Nephron (organoid): ENCODE measurements at regions not wholly inside any gene's neighbourhood (a gene's known extent, or its start where the extent isn't known, plus 50 kb on each side); places are given as distances from the start of the nearest gene placed in this dataset.
"Not testable (repeated sequence)": the region's sequence is repeated elsewhere in the genome, so short reads cannot be mapped to it uniquely, and the experiment has no call there.

Experiments
- H3K27ac Mint-ChIP-seq, 3 experiments: 2 replicates each; pipeline ENCODE4 v1.8.0; 2020; ENCODE audit warnings: mixed read lengths in 3 of 3, mild to moderate bottlenecking in 2 of 3, moderate library complexity in 1 of 3
- H3K27me3 Mint-ChIP-seq: 2 replicates; pipeline ENCODE4 v1.8.0; 2021; ENCODE audit warnings: low read depth, mild to moderate bottlenecking, moderate library complexity, mixed read lengths
- H3K36me3 Mint-ChIP-seq: 2 replicates; pipeline ENCODE4 v1.8.0; 2020; ENCODE audit warnings: low read depth, mixed read lengths
- H3K4me1 Mint-ChIP-seq: 2 replicates; pipeline ENCODE4 v1.8.0; 2020; ENCODE audit warnings: mixed read lengths
- H3K4me3 Mint-ChIP-seq, 3 experiments: 2 replicates each; pipeline ENCODE4 v1.8.0; 2020; ENCODE audit warnings: mild to moderate bottlenecking in 3 of 3, mixed read lengths in 3 of 3, moderate library complexity in 2 of 3
- H3K9me3 Mint-ChIP-seq: 2 replicates; pipeline ENCODE4 v1.8.0; 2020; ENCODE audit warnings: mixed read lengths
- TF ChIP-seq, protein P1 (sequence below), 3 experiments: fragments of 200-600 bp; sonication (generic); IDR thresholded peaks; one replicate each; pipeline ENCODE4 v1.5.0; 2021; ENCODE audit warnings: antibody characterized with exemption in 3 of 3; ENCODE audit not compliant: unreplicated experiment in 3 of 3

DNA sequence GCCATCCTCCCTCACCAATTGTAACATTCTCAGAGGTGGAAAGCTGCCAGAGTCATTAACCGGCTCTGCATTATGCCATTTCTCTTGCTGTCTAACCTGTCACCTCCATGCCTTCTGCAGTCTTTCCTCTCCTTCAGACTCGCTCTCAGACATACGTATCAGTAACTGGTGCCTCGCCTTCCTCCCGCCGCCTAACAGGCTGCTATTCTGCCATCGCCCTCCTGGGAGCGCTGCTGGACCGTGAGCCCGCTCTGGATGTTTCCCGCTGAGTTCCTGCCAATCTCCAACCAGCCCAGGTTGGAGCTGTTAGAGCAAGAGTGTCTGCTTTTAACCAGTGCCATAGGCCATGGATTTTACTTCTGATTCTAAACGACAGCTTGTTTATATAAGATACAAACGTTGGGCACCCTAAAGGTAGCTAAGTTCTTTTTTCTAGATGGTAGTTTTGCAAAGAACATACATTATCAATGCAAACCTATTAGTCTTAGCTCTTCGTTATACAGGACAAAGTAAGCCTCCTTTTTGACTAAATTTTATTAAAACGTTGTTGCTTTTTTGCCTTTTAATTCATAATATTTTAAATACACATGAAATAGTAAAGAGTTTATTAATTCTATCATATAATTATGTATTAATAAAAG is 59.5 kb upstream of the NEIL3 start:
- H3K4me3 Mint-ChIP-seq: no peak overlapping the region
- H3K27ac Mint-ChIP-seq: no peak overlapping the region
- TF ChIP-seq, protein P1, sequence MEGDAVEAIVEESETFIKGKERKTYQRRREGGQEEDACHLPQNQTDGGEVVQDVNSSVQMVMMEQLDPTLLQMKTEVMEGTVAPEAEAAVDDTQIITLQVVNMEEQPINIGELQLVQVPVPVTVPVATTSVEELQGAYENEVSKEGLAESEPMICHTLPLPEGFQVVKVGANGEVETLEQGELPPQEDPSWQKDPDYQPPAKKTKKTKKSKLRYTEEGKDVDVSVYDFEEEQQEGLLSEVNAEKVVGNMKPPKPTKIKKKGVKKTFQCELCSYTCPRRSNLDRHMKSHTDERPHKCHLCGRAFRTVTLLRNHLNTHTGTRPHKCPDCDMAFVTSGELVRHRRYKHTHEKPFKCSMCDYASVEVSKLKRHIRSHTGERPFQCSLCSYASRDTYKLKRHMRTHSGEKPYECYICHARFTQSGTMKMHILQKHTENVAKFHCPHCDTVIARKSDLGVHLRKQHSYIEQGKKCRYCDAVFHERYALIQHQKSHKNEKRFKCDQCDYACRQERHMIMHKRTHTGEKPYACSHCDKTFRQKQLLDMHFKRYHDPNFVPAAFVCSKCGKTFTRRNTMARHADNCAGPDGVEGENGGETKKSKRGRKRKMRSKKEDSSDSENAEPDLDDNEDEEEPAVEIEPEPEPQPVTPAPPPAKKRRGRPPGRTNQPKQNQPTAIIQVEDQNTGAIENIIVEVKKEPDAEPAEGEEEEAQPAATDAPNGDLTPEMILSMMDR (IDR thresholded peaks at IDR 0.05; ENCODE audit: unreplicated experiment in 3 of 3): peak; percentile 88 to 94 (median 93)
- no peaks in the 10 kb centered on the region for H3K9me3 Mint-ChIP-seq
- peaks cover 6% of the 10 kb centered on the region for H3K27me3 Mint-ChIP-seq
- H3K4me1 Mint-ChIP-seq: no peaks in the 10 kb centered on the region
- no peaks in the 10 kb centered on the region for H3K36me3 Mint-ChIP-seq

DNA sequence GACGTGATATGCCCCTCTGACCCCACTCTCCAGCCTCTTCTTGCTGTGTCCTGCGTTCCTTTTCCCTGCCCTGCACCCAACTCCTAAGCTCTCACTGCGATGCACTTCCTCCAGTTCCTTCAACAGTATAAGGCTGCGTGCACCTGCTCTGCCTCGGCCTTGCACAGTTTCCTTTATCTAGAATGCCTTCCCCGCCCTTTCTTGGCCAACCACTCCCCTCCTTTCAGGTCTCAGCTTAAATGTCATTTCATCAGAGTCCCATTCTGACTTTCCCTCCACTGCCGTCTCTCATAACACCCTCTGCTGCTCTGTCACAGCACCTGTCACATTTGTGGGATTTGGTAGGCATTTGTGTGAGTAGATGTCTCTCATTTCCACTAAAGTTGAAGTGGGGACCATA is 58.4 kb upstream of the NEIL3 start:
- H3K4me1 Mint-ChIP-seq: no peaks in the 10 kb centered on the region
- peaks cover 6% of the 10 kb centered on the region for H3K27me3 Mint-ChIP-seq
- no peaks in the 10 kb centered on the region for H3K9me3 Mint-ChIP-seq
- TF ChIP-seq, protein P1 (IDR thresholded peaks at IDR 0.05; ENCODE audit: unreplicated experiment in 3 of 3): no peak
- H3K4me3 Mint-ChIP-seq: no peak overlapping the region
- no peaks in the 10 kb centered on the region for H3K36me3 Mint-ChIP-seq
- no peak overlapping the region for H3K27ac Mint-ChIP-seq

DNA sequence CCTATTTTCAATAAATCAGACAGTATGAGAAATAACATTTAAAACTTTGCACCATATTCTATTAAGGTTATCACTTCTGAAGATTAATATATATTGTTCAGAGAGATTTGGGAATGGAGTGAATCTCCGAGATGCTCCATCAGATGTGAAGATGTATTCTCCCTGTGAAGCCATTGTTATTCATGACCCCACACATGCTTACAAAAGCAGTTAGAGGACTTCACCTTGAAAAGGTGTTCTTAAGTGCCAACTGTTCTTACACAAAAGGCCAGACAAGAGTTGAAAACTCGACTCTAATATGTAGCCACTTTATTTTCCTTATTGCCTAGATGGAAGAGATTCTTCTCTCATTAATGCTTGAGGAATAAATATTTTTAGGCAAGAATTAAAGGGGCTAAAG is 54.3 kb upstream of the NEIL3 start:
- TF ChIP-seq, protein P1 (IDR thresholded peaks at IDR 0.05; ENCODE audit: unreplicated experiment in 3 of 3): no peak
- H3K4me1 Mint-ChIP-seq: no peaks in the 10 kb centered on the region
- no peak overlapping the region for H3K4me3 Mint-ChIP-seq
- no peaks in the 10 kb centered on the region for H3K36me3 Mint-ChIP-seq
- H3K27ac Mint-ChIP-seq: no peak overlapping the region
- H3K9me3 Mint-ChIP-seq: no peaks in the 10 kb centered on the region
- no peaks in the 10 kb centered on the region for H3K27me3 Mint-ChIP-seq

DNA sequence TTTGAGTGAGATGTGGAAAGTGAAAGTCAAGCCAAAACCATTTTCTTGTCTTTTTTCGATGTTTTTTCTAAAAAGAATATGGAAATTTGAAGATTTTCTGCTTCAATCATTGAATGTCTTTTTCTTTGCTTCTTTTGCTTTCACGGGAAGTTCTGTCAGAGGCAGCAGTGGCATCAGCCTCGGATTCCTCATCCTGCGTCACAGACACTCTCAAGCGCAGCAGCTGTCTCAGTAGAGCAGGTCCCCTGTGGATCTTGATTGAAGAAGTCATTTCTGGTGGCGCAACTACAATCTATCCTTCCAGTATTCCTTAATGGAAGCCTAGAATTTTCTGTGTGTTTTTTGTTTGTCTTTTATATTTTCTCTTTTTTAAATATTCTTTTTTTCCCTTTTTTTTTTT is 52.7 kb upstream of the NEIL3 start:
- Mint-ChIP-seq H3K9me3 (no peaks in the 10 kb centered on the region), H3K27me3 (no peaks in the 10 kb centered on the region), H3K36me3 (no peaks in the 10 kb centered on the region), H3K4me1 (no peaks in the 10 kb centered on the region), H3K27ac (no peak overlapping the region), H3K4me3 (no peak overlapping the region)
- TF ChIP-seq, protein P1 (IDR thresholded peaks at IDR 0.05; ENCODE audit: unreplicated experiment in 3 of 3): no peak

DNA sequence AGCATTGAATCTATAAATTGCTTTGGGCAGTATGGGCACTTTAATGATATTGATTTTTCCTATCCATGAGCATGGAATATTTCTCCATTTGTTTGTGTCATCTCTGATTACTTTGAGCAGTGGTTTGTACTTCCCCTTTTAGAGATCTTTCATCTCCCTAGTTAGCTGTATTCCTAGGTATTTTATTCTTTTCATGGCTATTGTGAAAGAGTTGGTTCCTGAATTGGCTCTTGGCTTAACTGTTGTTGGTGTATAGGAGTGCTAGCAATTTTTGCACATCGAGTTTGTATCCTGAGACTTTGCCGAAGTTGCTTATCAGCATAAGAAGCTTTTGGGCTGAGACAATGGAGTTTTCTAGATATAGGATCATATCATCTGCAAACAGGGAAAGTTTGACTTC is 50.2 kb upstream of the NEIL3 start:
- H3K4me1 Mint-ChIP-seq, H3K9me3 Mint-ChIP-seq, H3K27me3 Mint-ChIP-seq, H3K4me3 Mint-ChIP-seq, H3K36me3 Mint-ChIP-seq, H3K27ac Mint-ChIP-seq: not testable (repeated sequence)
